Neural cell (in vitro differentiated cells): ENCODE measurements at regions not wholly inside any gene's neighbourhood (a gene's known extent, or its start where the extent isn't known, plus 50 kb on each side); places are given as distances from the start of the nearest gene placed in this dataset.

Experiments used
- H2AFZ ChIP-seq: fragments of 200-600, 300-800 bp; sonication (generic), shearing (Covaris generic); 2 replicates; pipeline ENCODE4 v1.6.0; 2014; ENCODE audit warnings: low read depth, mild to moderate bottlenecking, antibody characterized with exemption, low read length, moderate library complexity
- H3F3A ChIP-seq: fragments of 200-600 bp; shearing (Covaris generic); 2 replicates; pipeline ENCODE4 v1.6.1; 2016; ENCODE audit warnings: mild to moderate bottlenecking, moderate library complexity, mixed read lengths, antibody characterized with exemption, low read length; ENCODE audit not compliant: insufficient read depth, poor library complexity, severe bottlenecking
- H3K27ac ChIP-seq: fragments of 200-600, 300-800 bp; sonication (generic), shearing (Covaris generic); 2 replicates; pipeline ENCODE4 v1.5.1; 2014; ENCODE audit warnings: mild to moderate bottlenecking, low read length, moderate library complexity
- H3K27me3 ChIP-seq: fragments of 300-800, 200-600 bp; sonication (generic), shearing (Covaris generic); 2 replicates; pipeline ENCODE4 v1.6.0; 2014; ENCODE audit warnings: mild to moderate bottlenecking, low read depth, low read length, moderate library complexity; ENCODE audit not compliant: insufficient read depth
- H3K36me3 ChIP-seq: fragments of 300-800, 200-600 bp; sonication (generic), shearing (Covaris generic); 2 replicates; pipeline ENCODE4 v1.5.1; 2014; ENCODE audit warnings: mild to moderate bottlenecking, antibody characterized with exemption, low read length, moderate library complexity; ENCODE audit not compliant: insufficient read depth
- H3K4me2 ChIP-seq: fragments of 300-800, 200-600 bp; sonication (generic), shearing (Covaris generic); 2 replicates; pipeline ENCODE4 v1.6.0; 2014; ENCODE audit warnings: mild to moderate bottlenecking, low read length
- H3K4me3 ChIP-seq: fragments of 300-800, 200-600 bp; sonication (generic), shearing (Covaris generic); 2 replicates; pipeline ENCODE4 v1.5.1; 2014; ENCODE audit warnings: mild to moderate bottlenecking, low read length, moderate library complexity
- H3K79me2 ChIP-seq: fragments of 200-600 bp; shearing (Covaris generic); replicated peaks from 2 replicates; pipeline ENCODE4 v1.6.0; 2014; ENCODE audit warnings: mild to moderate bottlenecking, low read length, moderate library complexity; ENCODE audit not compliant: insufficient read depth
- H3K9ac ChIP-seq: fragments of 300-800, 200-600 bp; sonication (generic), shearing (Covaris generic); 2 replicates; pipeline ENCODE4 v1.6.1; 2016; ENCODE audit warnings: mild to moderate bottlenecking, low read length, mixed read lengths
- H3K9me2 ChIP-seq: fragments of 200-600 bp; shearing (Covaris generic); 2 replicates; pipeline ENCODE4 v1.6.1; 2016; ENCODE audit warnings: mild to moderate bottlenecking, low read length, mixed read lengths; ENCODE audit not compliant: insufficient read depth
- H3K9me3 ChIP-seq: fragments of 200-600, 300-800 bp; sonication (generic), shearing (Covaris generic); 2 replicates; pipeline ENCODE4 v1.6.1; 2016; ENCODE audit warnings: mild to moderate bottlenecking, mixed run types, low read length, moderate library complexity, mixed read lengths
- H4K20me1 ChIP-seq: fragments of 200-600 bp; shearing (Covaris generic); 2 replicates; pipeline ENCODE4 v1.6.1; 2016; ENCODE audit warnings: mild to moderate bottlenecking, mixed run types; ENCODE audit not compliant: insufficient read depth
- EP300 ChIP-seq: fragments of 450-650 bp; conservative IDR thresholded peaks from 2 replicates; pipeline ENCODE4 v1.6.1; 2014; ENCODE audit warnings: antibody characterized with exemption, mild to moderate bottlenecking, moderate library complexity; ENCODE audit not compliant: poor library complexity, severe bottlenecking
- EZH2 ChIP-seq: fragments of 200-600, 300-800 bp; shearing (Covaris generic), sonication (generic); IDR thresholded peaks from 2 replicates; pipeline ENCODE4 v1.6.1; 2014; ENCODE audit warnings: antibody characterized with exemption, low read length, borderline replicate concordance, mild to moderate bottlenecking; ENCODE audit not compliant: insufficient read depth, poor library complexity, severe bottlenecking
- MXI1 ChIP-seq: fragments of 450-650 bp; conservative IDR thresholded peaks from 2 replicates; pipeline ENCODE4 v1.6.1; 2014; ENCODE audit warnings: antibody characterized with exemption, mild to moderate bottlenecking; ENCODE audit not compliant: poor library complexity, severe bottlenecking
- POLR2AphosphoS5 ChIP-seq: IDR thresholded peaks from 2 replicates; pipeline ENCODE4 v1.6.1; 2012
- RAD21 ChIP-seq: fragments of 450-650 bp; conservative IDR thresholded peaks from 2 replicates; pipeline ENCODE4 v1.6.1; 2014; ENCODE audit warnings: antibody characterized with exemption, mild to moderate bottlenecking, moderate library complexity
- SMC3 ChIP-seq: fragments of 450-650 bp; conservative IDR thresholded peaks from 2 replicates; pipeline ENCODE4 v1.6.1; 2014; ENCODE audit warnings: antibody characterized with exemption, mild to moderate bottlenecking, moderate library complexity; ENCODE audit not compliant: poor library complexity
- TAF1 ChIP-seq: IDR thresholded peaks from 2 replicates; pipeline ENCODE4 v1.6.1; 2012; ENCODE audit warnings: low read depth
- TF ChIP-seq, protein P1 (sequence below): IDR thresholded peaks from 2 replicates; pipeline ENCODE4 v1.6.1; 2012; ENCODE audit warnings: borderline replicate concordance
- TF ChIP-seq, protein P2 (sequence below): fragments of 450-650 bp; IDR thresholded peaks from 2 replicates; pipeline ENCODE4 v1.5.1; 2014; ENCODE audit warnings: antibody characterized with exemption, mild to moderate bottlenecking, moderate library complexity; ENCODE audit not compliant: poor library complexity, severe bottlenecking

DNA sequence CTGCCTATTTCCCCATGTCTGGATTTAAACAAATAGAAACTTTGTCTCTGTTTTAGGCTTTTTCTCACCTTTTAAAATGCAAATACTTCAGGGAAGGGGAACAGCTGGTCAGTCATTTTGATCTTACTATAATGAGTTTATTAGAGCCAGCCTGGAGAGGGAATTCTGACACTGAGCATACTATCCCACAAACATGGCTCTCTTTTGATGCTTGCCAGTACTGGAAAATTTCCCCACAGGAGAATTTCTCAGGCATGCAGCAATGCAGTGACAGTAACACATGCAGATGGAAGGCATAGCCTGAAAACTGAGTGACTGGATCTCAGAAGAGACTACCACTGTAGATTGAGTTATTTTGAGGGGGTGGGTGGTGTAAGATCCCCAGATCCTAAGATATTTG is 974.3 kb upstream of the CELF4 start:
- H3K27ac ChIP-seq = no peak overlapping the region
- TF ChIP-seq, protein P1, sequence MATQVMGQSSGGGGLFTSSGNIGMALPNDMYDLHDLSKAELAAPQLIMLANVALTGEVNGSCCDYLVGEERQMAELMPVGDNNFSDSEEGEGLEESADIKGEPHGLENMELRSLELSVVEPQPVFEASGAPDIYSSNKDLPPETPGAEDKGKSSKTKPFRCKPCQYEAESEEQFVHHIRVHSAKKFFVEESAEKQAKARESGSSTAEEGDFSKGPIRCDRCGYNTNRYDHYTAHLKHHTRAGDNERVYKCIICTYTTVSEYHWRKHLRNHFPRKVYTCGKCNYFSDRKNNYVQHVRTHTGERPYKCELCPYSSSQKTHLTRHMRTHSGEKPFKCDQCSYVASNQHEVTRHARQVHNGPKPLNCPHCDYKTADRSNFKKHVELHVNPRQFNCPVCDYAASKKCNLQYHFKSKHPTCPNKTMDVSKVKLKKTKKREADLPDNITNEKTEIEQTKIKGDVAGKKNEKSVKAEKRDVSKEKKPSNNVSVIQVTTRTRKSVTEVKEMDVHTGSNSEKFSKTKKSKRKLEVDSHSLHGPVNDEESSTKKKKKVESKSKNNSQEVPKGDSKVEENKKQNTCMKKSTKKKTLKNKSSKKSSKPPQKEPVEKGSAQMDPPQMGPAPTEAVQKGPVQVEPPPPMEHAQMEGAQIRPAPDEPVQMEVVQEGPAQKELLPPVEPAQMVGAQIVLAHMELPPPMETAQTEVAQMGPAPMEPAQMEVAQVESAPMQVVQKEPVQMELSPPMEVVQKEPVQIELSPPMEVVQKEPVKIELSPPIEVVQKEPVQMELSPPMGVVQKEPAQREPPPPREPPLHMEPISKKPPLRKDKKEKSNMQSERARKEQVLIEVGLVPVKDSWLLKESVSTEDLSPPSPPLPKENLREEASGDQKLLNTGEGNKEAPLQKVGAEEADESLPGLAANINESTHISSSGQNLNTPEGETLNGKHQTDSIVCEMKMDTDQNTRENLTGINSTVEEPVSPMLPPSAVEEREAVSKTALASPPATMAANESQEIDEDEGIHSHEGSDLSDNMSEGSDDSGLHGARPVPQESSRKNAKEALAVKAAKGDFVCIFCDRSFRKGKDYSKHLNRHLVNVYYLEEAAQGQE = no peak
- TF ChIP-seq, protein P2, sequence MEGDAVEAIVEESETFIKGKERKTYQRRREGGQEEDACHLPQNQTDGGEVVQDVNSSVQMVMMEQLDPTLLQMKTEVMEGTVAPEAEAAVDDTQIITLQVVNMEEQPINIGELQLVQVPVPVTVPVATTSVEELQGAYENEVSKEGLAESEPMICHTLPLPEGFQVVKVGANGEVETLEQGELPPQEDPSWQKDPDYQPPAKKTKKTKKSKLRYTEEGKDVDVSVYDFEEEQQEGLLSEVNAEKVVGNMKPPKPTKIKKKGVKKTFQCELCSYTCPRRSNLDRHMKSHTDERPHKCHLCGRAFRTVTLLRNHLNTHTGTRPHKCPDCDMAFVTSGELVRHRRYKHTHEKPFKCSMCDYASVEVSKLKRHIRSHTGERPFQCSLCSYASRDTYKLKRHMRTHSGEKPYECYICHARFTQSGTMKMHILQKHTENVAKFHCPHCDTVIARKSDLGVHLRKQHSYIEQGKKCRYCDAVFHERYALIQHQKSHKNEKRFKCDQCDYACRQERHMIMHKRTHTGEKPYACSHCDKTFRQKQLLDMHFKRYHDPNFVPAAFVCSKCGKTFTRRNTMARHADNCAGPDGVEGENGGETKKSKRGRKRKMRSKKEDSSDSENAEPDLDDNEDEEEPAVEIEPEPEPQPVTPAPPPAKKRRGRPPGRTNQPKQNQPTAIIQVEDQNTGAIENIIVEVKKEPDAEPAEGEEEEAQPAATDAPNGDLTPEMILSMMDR = no peak
- TF ChIP-seq SMC3 = no peak
- TF ChIP-seq TAF1 = no peak
- TF ChIP-seq RAD21 = no peak
- no peak for TF ChIP-seq EZH2
- no peak for TF ChIP-seq MXI1
- no peak for TF ChIP-seq EP300

DNA sequence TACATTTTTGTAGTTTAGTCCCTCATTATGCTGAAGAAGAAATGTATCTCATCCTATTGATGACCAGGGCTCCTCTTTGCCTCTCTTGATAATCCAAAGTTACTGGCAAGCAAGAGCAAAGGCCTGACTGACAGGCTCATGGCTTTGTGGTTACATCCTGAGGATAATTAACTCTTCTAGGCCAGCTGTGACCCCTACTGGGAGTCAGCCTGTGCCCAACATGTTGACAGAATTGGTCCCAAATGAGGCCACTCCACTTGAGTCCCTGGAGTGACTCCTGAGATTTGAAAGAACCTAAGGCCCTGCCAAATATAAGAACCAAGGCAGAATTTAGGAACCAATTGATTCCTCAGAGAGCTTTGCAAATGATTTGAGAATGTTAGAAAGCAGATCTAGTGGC is 973.8 kb upstream of the CELF4 start:
- Histone ChIP-seq H3K4me2 (no peak overlapping the region), H3K79me2 (no peaks in the 10 kb centered on the region), H3K9me3 (no peaks in the 10 kb centered on the region), H3K36me3 (no peaks in the 10 kb centered on the region), H3F3A (no peaks in the 10 kb centered on the region), H3K9ac (no peak overlapping the region), H2AFZ (no peak overlapping the region), H3K27ac (no peak overlapping the region), H3K9me2 (no peaks in the 10 kb centered on the region), H3K4me3 (no peak overlapping the region), H3K27me3 (no peaks in the 10 kb centered on the region), H4K20me1 (no peaks in the 10 kb centered on the region)
- no peak for TF ChIP-seq RAD21
- TF ChIP-seq, protein P1 = no peak
- TF ChIP-seq EZH2 = no peak
- TF ChIP-seq EP300 = no peak
- no peak for TF ChIP-seq SMC3
- TF ChIP-seq POLR2AphosphoS5 = no peak
- TF ChIP-seq TAF1 = no peak
- TF ChIP-seq MXI1 = no peak
- TF ChIP-seq, protein P2 = no peak

More for the DNA sequence above, 974.3 kb upstream of the CELF4 start:
- Histone ChIP-seq H3K4me3 (no peak overlapping the region), H3K36me3 (no peaks in the 10 kb centered on the region), H3K9ac (no peak overlapping the region), H3K79me2 (no peaks in the 10 kb centered on the region), H4K20me1 (no peaks in the 10 kb centered on the region), H3K9me3 (no peaks in the 10 kb centered on the region), H3K9me2 (no peaks in the 10 kb centered on the region), H3K4me2 (no peak overlapping the region), H3K27me3 (no peaks in the 10 kb centered on the region), H2AFZ (no peak overlapping the region), H3F3A (no peaks in the 10 kb centered on the region)
